ENCODE measurements at regions not wholly inside any gene's neighbourhood (a gene's known extent, or its start where the extent isn't known, plus 50 kb on each side); places are given as distances from the start of the nearest gene placed in this dataset.

GRCh38 chr2:44851518-44851917, 90.0 kb upstream of the SIX3 start:
- DNase-seq, result no peak
- Histone ChIP-seq H3K27ac (no peak overlapping the region), H3K27me3 (replicated peaks) (no peaks in the 10 kb centered on the region), H3K36me3 (replicated peaks) (no peaks in the 10 kb centered on the region), H3K4me3 (ENCODE audit: low read depth, low read length) (no peak overlapping the region)
- TF ChIP-seq CTCF (IDR thresholded peaks at IDR 0.05; ENCODE audit: low read depth, low read length, missing control alignments), result no peak
- in situ Hi-C loops (cut with HindIII; ENCODE audit: low pct_ligation_motif_present, low sequenced_read_pairs), result no loop called here

GRCh38 chr2:44852594-44852993, 88.9 kb upstream of the SIX3 start:
- Histone ChIP-seq H3K27ac (no peak overlapping the region), H3K4me3 (ENCODE audit: low read depth, low read length) (no peak overlapping the region), H3K36me3 (replicated peaks) (no peaks in the 10 kb centered on the region), H3K27me3 (replicated peaks) (peaks cover 1% of the 10 kb centered on the region)
- no peak for TF ChIP-seq CTCF (IDR thresholded peaks at IDR 0.05; ENCODE audit: low read depth, low read length, missing control alignments)
- in situ Hi-C loops (cut with HindIII; ENCODE audit: low pct_ligation_motif_present, low sequenced_read_pairs), result no loop called here
- DNase-seq, result no peak

- H3K27ac ChIP-seq, result no peak overlapping the region
- H3K4me3 ChIP-seq (ENCODE audit: low read depth, low read length), result no peak overlapping the region
- in situ Hi-C loops (cut with HindIII; ENCODE audit: low pct_ligation_motif_present, low sequenced_read_pairs), result no loop called here
- no peak for DNase-seq
- no peak for TF ChIP-seq CTCF (IDR thresholded peaks at IDR 0.05; ENCODE audit: low read depth, low read length, missing control alignments)
- peaks cover 8% of the 10 kb centered on the region for H3K27me3 ChIP-seq (replicated peaks)
- no peaks in the 10 kb centered on the region for H3K36me3 ChIP-seq (replicated peaks)
These were observed 82.2 kb upstream of the SIX3 start for GRCh38 chr2:44859337-44859736.

- no peak for DNase-seq
- TF ChIP-seq CTCF (IDR thresholded peaks at IDR 0.05; ENCODE audit: low read depth, low read length, missing control alignments), result no peak
- Histone ChIP-seq H3K4me3 (ENCODE audit: low read depth, low read length) (no peak overlapping the region), H3K27ac (no peak overlapping the region), H3K36me3 (replicated peaks) (no peaks in the 10 kb centered on the region), H3K27me3 (replicated peaks) (peaks cover 2% of the 10 kb centered on the region)
- in situ Hi-C loops (cut with HindIII; ENCODE audit: low pct_ligation_motif_present, low sequenced_read_pairs), result no loop called here
These were observed 75.3 kb upstream of the SIX3 start for GRCh38 chr2:44866152-44866551.

- Histone ChIP-seq H3K4me3 (ENCODE audit: low read depth, low read length) (no peak overlapping the region), H3K27ac (no peak overlapping the region), H3K36me3 (replicated peaks) (no peaks in the 10 kb centered on the region), H3K27me3 (replicated peaks) (no peaks in the 10 kb centered on the region)
- in situ Hi-C loops (cut with HindIII; ENCODE audit: low pct_ligation_motif_present, low sequenced_read_pairs), result no loop called here
- DNase-seq, result no peak
- TF ChIP-seq CTCF (IDR thresholded peaks at IDR 0.05; ENCODE audit: low read depth, low read length, missing control alignments), result no peak
These were observed 71.7 kb upstream of the SIX3 start for GRCh38 chr2:44869761-44870160.

GRCh38 chr2:44877417-44877816, 64.1 kb upstream of the SIX3 start:
- Histone ChIP-seq H3K27ac (no peak overlapping the region), H3K27me3 (replicated peaks) (peaks cover 2% of the 10 kb centered on the region), H3K36me3 (replicated peaks) (no peaks in the 10 kb centered on the region), H3K4me3 (ENCODE audit: low read depth, low read length) (no peak overlapping the region)
- TF ChIP-seq CTCF (IDR thresholded peaks at IDR 0.05; ENCODE audit: low read depth, low read length, missing control alignments), result no peak
- in situ Hi-C loops (cut with HindIII; ENCODE audit: low pct_ligation_motif_present, low sequenced_read_pairs), result no loop called here
- DNase-seq, result no peak

Data from brain microvascular endothelial cell (primary cell).